ENCODE measurements at regions not wholly inside any gene's neighbourhood (a gene's known extent, or its start where the extent isn't known, plus 50 kb on each side); places are given as distances from the start of the nearest gene placed in this dataset.

DNA sequence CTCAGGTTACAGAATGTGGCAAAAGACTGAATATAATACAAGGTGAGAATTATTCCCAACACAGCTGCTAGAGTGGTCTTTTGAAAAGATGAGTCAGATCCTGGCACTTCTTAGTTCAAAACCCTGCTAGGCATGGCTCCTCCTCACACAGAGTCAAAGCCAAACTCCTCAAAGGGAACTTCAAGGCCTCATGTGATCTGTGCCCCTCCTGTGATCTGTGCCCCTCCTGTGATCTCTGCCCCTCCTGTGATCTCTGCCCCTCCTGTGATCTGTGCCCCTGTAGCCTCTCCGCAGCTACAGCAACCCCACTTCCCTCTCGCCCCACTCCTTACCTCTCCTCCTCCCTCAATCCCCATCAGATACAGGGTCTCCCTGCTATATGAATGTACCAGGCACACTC, 525.5 kb upstream of the CCNG1 start:
- TF ChIP-seq TAF1 (IDR thresholded peaks at IDR 0.05; ENCODE audit: borderline replicate concordance, insufficient read depth, low read length) (no peak), POLR2AphosphoS5 (IDR thresholded peaks at IDR 0.05; ENCODE audit: low read depth, low read length) (no peak), SIN3A (IDR thresholded peaks at IDR 0.05; ENCODE audit: borderline replicate concordance, insufficient read depth, low read length) (no peak), FOXP2 (optimal IDR thresholded peaks at IDR 0.05; ENCODE audit: borderline replicate concordance, extremely low read depth, extremely low read length, insufficient read depth) (no peak)
- TF ChIP-seq, protein P1, sequence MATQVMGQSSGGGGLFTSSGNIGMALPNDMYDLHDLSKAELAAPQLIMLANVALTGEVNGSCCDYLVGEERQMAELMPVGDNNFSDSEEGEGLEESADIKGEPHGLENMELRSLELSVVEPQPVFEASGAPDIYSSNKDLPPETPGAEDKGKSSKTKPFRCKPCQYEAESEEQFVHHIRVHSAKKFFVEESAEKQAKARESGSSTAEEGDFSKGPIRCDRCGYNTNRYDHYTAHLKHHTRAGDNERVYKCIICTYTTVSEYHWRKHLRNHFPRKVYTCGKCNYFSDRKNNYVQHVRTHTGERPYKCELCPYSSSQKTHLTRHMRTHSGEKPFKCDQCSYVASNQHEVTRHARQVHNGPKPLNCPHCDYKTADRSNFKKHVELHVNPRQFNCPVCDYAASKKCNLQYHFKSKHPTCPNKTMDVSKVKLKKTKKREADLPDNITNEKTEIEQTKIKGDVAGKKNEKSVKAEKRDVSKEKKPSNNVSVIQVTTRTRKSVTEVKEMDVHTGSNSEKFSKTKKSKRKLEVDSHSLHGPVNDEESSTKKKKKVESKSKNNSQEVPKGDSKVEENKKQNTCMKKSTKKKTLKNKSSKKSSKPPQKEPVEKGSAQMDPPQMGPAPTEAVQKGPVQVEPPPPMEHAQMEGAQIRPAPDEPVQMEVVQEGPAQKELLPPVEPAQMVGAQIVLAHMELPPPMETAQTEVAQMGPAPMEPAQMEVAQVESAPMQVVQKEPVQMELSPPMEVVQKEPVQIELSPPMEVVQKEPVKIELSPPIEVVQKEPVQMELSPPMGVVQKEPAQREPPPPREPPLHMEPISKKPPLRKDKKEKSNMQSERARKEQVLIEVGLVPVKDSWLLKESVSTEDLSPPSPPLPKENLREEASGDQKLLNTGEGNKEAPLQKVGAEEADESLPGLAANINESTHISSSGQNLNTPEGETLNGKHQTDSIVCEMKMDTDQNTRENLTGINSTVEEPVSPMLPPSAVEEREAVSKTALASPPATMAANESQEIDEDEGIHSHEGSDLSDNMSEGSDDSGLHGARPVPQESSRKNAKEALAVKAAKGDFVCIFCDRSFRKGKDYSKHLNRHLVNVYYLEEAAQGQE (IDR thresholded peaks at IDR 0.05; ENCODE audit: insufficient read depth in 1 of 2, low read depth in 2 of 2, low read length in 2 of 2): no peak
